ENCODE measurements at regions not wholly inside any gene's neighbourhood (a gene's known extent, or its start where the extent isn't known, plus 50 kb on each side); places are given as distances from the start of the nearest gene placed in this dataset.

DNA sequence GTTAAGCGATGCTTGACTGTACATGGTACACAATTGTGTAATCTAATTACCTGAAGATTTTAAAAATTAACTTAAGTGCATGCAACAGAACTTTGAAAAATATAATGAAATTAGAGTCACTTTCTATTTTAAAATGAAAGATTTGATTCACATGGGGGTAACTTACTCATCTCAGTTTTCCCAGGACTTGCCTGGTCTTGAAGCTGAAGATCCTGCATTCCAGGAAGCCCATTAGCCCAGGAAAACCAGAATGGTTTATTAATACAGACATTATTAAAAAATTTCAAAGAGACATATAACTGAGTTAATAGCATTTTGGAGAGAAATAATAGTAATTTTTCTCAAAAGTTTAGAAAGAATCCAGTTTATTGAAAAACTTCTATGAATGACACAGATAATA, 190.6 kb downstream of the SIM1 start:
- Histone ChIP-seq H3K4me1 (ENCODE audit: control insufficient read depth, insufficient read depth, low read length) (no peaks in the 10 kb centered on the region), H2AFZ (ENCODE audit: control insufficient read depth, low read depth, low read length) (no peak overlapping the region), H3K36me3 (ENCODE audit: control insufficient read depth in 2 of 2, insufficient read depth in 2 of 2, low read length in 1 of 2) (no peaks in the 10 kb centered on the region), H3K79me2 (ENCODE audit: control insufficient read depth, insufficient read depth, low read length) (no peaks in the 10 kb centered on the region), H3K9ac (ENCODE audit: control insufficient read depth, insufficient read depth, low read length) (no peak overlapping the region), H3K9me3 (replicated peaks; ENCODE audit: control insufficient read depth, insufficient read depth, low read length) (no peaks in the 10 kb centered on the region), H4K20me1 (ENCODE audit: control insufficient read depth, insufficient read depth) (no peaks in the 10 kb centered on the region), H3K4me2 (ENCODE audit: control insufficient read depth, insufficient read depth) (no peak overlapping the region), H3K4me3 (no peak overlapping the region), H3K27me3 (replicated peaks in 1 of 2; ENCODE audit: control insufficient read depth in 2 of 2, insufficient read depth in 2 of 2, low read length in 1 of 2) (no peaks in the 10 kb centered on the region), H3K27ac (ENCODE audit: control insufficient read depth, insufficient read depth) (no peak overlapping the region)
- no peak for TF ChIP-seq ZNF24 (IDR thresholded peaks at IDR 0.05)
- TF ChIP-seq ATF2 (IDR thresholded peaks at IDR 0.05; ENCODE audit: low read length) = no peak
- TF ChIP-seq HSF1 (IDR thresholded peaks at IDR 0.05; ENCODE audit: low read depth, low read length) = no peak
- TF ChIP-seq PAX8 (IDR thresholded peaks at IDR 0.05) = no peak
- no peak for TF ChIP-seq MEF2B (IDR thresholded peaks at IDR 0.05; ENCODE audit: partially characterized antibody, poor library complexity, severe bottlenecking)
- no peak for TF ChIP-seq RUNX3 (IDR thresholded peaks at IDR 0.05; ENCODE audit: low read length)
- no peak for TF ChIP-seq FOXK2 (IDR thresholded peaks at IDR 0.05)
- no peak for TF ChIP-seq POLR2A (IDR thresholded peaks at IDR 0.05; ENCODE audit: low read depth, low read length)
- no peak for TF ChIP-seq IRF4 (IDR thresholded peaks at IDR 0.05; ENCODE audit: low read depth, low read length)
- no peak for TF ChIP-seq ZNF384 (IDR thresholded peaks at IDR 0.05; ENCODE audit: borderline replicate concordance, low read depth, low read length)
- TF ChIP-seq, protein P1, sequence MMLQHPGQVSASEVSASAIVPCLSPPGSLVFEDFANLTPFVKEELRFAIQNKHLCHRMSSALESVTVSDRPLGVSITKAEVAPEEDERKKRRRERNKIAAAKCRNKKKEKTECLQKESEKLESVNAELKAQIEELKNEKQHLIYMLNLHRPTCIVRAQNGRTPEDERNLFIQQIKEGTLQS (IDR thresholded peaks at IDR 0.05; ENCODE audit: borderline replicate concordance, extremely low read depth, low read depth, low read length) = no peak
- TF ChIP-seq ZBTB40 (IDR thresholded peaks at IDR 0.05; ENCODE audit: borderline replicate concordance) = no peak
- FAIRE-seq (no peak), ATAC-seq (no peak), DNase-seq (ENCODE audit: low read depth, low spot score) (no peak)
- no TSS peak for BruUV-seq (replicated peaks)
- ChIA-PET SMC1A (ENCODE audit: uncharacterized antibody, unreplicated experiment) (interaction anchor here (1.1 kb wide), 1 partner anchor 14 kb away, joined by 3 read pairs; no protein-coding TSS in a partner anchor), CTCF (no interaction called here), POLR2A (no interaction called here), RAD21 (ENCODE audit: unreplicated experiment) (interaction anchor here (1.0 kb wide), 1 partner anchor 158 kb away, joined by 3 read pairs; no protein-coding TSS in a partner anchor)
- in situ Hi-C loops (cut with MboI) = no loop called here
- WGBS (ENCODE audit: insufficient coverage, insufficient replicate concordance, low lambda C conversion rate, missing lambda C conversion rate) = 0% methylated on average over 1 of the region's 1 CpG
- intact Hi-C loops (cut with micrococcal nuclease; ENCODE audit: unreplicated experiment) = no loop called here

All from GM12878 (cell line).